Keratinocyte (primary cell): ENCODE measurements at regions not wholly inside any gene's neighbourhood (a gene's known extent, or its start where the extent isn't known, plus 50 kb on each side); places are given as distances from the start of the nearest gene placed in this dataset.

ENCODE experiments used
- DNase-seq: peaks from one replicate; pipeline ENCODE4 v3.0.0-alpha.2; 2011; ENCODE audit warnings: low read depth, missing footprints, low spot score
- FAIRE-seq: peaks from 2 replicates; lab custom pipeline; 2011; peaks lifted over from hg19 to GRCh38; lab: Jason Lieb, UNC
- H2AFZ ChIP-seq: 2 replicates; pipeline ENCODE4 v1.6.0; 2012; ENCODE audit warnings: low read length, control low read depth, inconsistent platforms; ENCODE audit not compliant: control insufficient read depth
- H3K27ac ChIP-seq: 2 replicates; pipeline ENCODE4 v1.5.1; 2011; ENCODE audit warnings: low read length; ENCODE audit not compliant: control insufficient read depth, insufficient read depth
- H3K27me3 ChIP-seq: 3 replicates; pipeline ENCODE4 v1.6.0; 2011; ENCODE audit warnings: low read length; ENCODE audit not compliant: control insufficient read depth, insufficient read depth; ENCODE audit errors: extremely low read depth
- H3K36me3 ChIP-seq, 2 experiments: 2 replicates in 1 of 2; 3 replicates in 1 of 2; pipeline ENCODE4 v1.5.1; 2011; ENCODE audit warnings: low read length in 2 of 2, mild to moderate bottlenecking in 1 of 2; ENCODE audit not compliant: control insufficient read depth in 2 of 2, insufficient read depth in 2 of 2; ENCODE audit errors: extremely low read depth in 1 of 2
- H3K4me1 ChIP-seq: 3 replicates; pipeline ENCODE4 v1.5.1; 2011; ENCODE audit warnings: low read length; ENCODE audit not compliant: control insufficient read depth, insufficient read depth; ENCODE audit errors: extremely low read depth
- H3K4me2 ChIP-seq: 3 replicates; pipeline ENCODE4 v1.6.0; 2011; ENCODE audit warnings: low read depth, low read length; ENCODE audit not compliant: control insufficient read depth, insufficient read depth; ENCODE audit errors: extremely low read depth
- H3K4me3 ChIP-seq, 3 experiments: fragments of 200-600 bp in 1 of 3; sonication (generic) in 1 of 3; 2 replicates in 2 of 3; 3 replicates in 1 of 3; pipeline ENCODE4 v1.5.1; 2011 to 2016; ENCODE audit warnings: low read length in 3 of 3, mild to moderate bottlenecking in 3 of 3, control low read depth in 2 of 3, inconsistent platforms in 1 of 3, low read depth in 1 of 3, mixed read lengths in 1 of 3, mixed run types in 1 of 3, moderate library complexity in 1 of 3; ENCODE audit not compliant: control insufficient read depth in 2 of 3, insufficient read depth in 2 of 3; ENCODE audit errors: extremely low read depth in 1 of 3
- H3K79me2 ChIP-seq: 2 replicates; pipeline ENCODE4 v1.6.0; 2012; ENCODE audit warnings: low read length; ENCODE audit not compliant: control insufficient read depth, insufficient read depth
- H3K9ac ChIP-seq: 3 replicates; pipeline ENCODE4 v1.6.0; 2011; ENCODE audit warnings: low read length; ENCODE audit not compliant: control insufficient read depth, insufficient read depth; ENCODE audit errors: extremely low read depth
- H3K9me1 ChIP-seq: 3 replicates; pipeline ENCODE4 v1.6.0; 2011; ENCODE audit warnings: low read length; ENCODE audit not compliant: control insufficient read depth, insufficient read depth; ENCODE audit errors: extremely low read depth
- H3K9me3 ChIP-seq: 2 replicates; pipeline ENCODE4 v1.5.1; 2012; ENCODE audit warnings: low read depth, low read length; ENCODE audit not compliant: control insufficient read depth
- H4K20me1 ChIP-seq: 3 replicates; pipeline ENCODE4 v1.6.0; 2011; ENCODE audit warnings: low read length; ENCODE audit not compliant: control insufficient read depth, insufficient read depth; ENCODE audit errors: extremely low read depth
- EZH2 ChIP-seq: IDR thresholded peaks from one replicate; pipeline ENCODE4 v1.6.1; 2012; ENCODE audit warnings: inconsistent platforms, mild to moderate bottlenecking, low read length, moderate library complexity
- dilution Hi-C: fragments of 300-500 bp; cut with MboI; formaldehyde crosslinking; loops from one replicate; pipeline ENCODE4 v1.7.0; 2020; ENCODE audit warnings: low sequenced_read_pairs; ENCODE audit not compliant: extremely low pct_ligation_motif_present
- TF ChIP-seq, protein P1 (sequence below), 3 experiments: IDR thresholded peaks in 1 of 3; conservative IDR thresholded peaks in 1 of 3; optimal IDR thresholded peaks in 1 of 3; 2 replicates in 2 of 3; 3 replicates in 1 of 3; pipeline versions ENCODE3 to v1.5.1; 2011; ENCODE audit warnings: low read length in 3 of 3, mild to moderate bottlenecking in 3 of 3, moderate library complexity in 2 of 3, control low read depth in 1 of 3, inconsistent platforms in 1 of 3; ENCODE audit not compliant: insufficient read depth in 2 of 3; ENCODE audit errors: extremely low read depth in 1 of 3

DNA sequence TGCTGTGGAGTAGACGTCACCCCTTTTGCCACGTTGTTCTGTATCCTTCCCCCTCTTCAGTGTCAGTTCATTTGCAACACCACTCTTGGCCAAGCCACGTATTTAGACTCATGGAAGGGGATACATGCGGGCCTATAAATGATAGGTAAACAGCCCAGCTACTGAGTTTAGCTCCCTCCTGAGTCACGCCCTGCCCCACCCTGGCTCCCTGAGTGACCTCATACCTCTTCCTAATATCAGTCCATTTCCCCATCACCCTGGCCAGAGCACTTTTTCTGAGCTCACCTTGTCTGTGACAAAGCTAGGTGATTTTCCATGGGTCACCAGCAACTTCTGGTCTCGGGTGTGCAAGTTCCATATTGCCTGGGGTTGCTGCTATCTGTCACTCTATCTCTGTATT is 147.2 kb upstream of the MAF start:
- H3K9me3 ChIP-seq: no peaks in the 10 kb centered on the region
- H2AFZ ChIP-seq: no peak overlapping the region
- H3K4me2 ChIP-seq: no peak overlapping the region
- H3K4me3 ChIP-seq: no peak overlapping the region
- H4K20me1 ChIP-seq: no peaks in the 10 kb centered on the region
- no peaks in the 10 kb centered on the region for H3K79me2 ChIP-seq
- FAIRE-seq: peak; percentile 26
- peaks cover 18% of the 10 kb centered on the region for H3K4me1 ChIP-seq
- H3K27me3 ChIP-seq: no peaks in the 10 kb centered on the region
- DNase-seq: no peak
- H3K9me1 ChIP-seq: no peaks in the 10 kb centered on the region
- TF ChIP-seq, protein P1, sequence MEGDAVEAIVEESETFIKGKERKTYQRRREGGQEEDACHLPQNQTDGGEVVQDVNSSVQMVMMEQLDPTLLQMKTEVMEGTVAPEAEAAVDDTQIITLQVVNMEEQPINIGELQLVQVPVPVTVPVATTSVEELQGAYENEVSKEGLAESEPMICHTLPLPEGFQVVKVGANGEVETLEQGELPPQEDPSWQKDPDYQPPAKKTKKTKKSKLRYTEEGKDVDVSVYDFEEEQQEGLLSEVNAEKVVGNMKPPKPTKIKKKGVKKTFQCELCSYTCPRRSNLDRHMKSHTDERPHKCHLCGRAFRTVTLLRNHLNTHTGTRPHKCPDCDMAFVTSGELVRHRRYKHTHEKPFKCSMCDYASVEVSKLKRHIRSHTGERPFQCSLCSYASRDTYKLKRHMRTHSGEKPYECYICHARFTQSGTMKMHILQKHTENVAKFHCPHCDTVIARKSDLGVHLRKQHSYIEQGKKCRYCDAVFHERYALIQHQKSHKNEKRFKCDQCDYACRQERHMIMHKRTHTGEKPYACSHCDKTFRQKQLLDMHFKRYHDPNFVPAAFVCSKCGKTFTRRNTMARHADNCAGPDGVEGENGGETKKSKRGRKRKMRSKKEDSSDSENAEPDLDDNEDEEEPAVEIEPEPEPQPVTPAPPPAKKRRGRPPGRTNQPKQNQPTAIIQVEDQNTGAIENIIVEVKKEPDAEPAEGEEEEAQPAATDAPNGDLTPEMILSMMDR (optimal IDR thresholded peaks at IDR 0.05 in 1 of 3, IDR thresholded peaks at IDR 0.05 in 1 of 3, conservative IDR thresholded peaks at IDR 0.05 in 1 of 3; ENCODE audit: extremely low read depth in 1 of 3, insufficient read depth in 2 of 3, low read length in 3 of 3): no peak
- no peak for TF ChIP-seq EZH2
- dilution Hi-C loops: no loop called here
- no peak overlapping the region for H3K9ac ChIP-seq
- H3K36me3 ChIP-seq: no peaks in the 10 kb centered on the region
- no peak overlapping the region for H3K27ac ChIP-seq

DNA sequence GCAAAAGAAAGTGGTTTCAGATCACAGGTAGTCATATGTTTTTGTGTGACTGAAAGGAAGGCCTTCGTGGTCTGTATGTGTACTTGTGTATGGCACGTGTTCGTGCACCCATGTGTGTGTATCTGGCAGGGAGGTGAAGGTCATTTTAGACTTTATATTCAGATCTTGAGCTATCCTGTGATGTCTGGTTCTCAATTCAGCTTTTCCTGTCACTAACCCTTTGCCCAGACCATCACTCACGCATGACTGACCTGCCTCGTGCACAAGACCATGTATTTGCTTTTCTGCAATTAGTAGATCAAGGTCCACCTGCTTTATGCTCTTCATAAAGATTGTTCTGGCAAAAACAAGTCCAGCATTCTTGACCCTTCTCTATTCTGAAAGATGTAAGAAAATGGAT is 139.7 kb upstream of the MAF start:
- no peaks in the 10 kb centered on the region for H3K79me2 ChIP-seq
- no peak overlapping the region for H3K4me3 ChIP-seq
- no peaks in the 10 kb centered on the region for H4K20me1 ChIP-seq
- no peaks in the 10 kb centered on the region for H3K36me3 ChIP-seq
- no peak overlapping the region for H2AFZ ChIP-seq
- dilution Hi-C loops: no loop called here
- no peak overlapping the region for H3K4me2 ChIP-seq
- FAIRE-seq: no peak
- TF ChIP-seq, protein P1 (optimal IDR thresholded peaks at IDR 0.05 in 1 of 3, IDR thresholded peaks at IDR 0.05 in 1 of 3, conservative IDR thresholded peaks at IDR 0.05 in 1 of 3; ENCODE audit: extremely low read depth in 1 of 3, insufficient read depth in 2 of 3, low read length in 3 of 3): no peak
- no peak for TF ChIP-seq EZH2
- H3K4me1 ChIP-seq: no peaks in the 10 kb centered on the region
- H3K9me3 ChIP-seq: no peaks in the 10 kb centered on the region
- no peak overlapping the region for H3K9ac ChIP-seq
- H3K27ac ChIP-seq: no peak overlapping the region
- H3K27me3 ChIP-seq: no peaks in the 10 kb centered on the region
- DNase-seq: no peak
- H3K9me1 ChIP-seq: no peaks in the 10 kb centered on the region
